Spinal cord (tissue), 9 donors: ENCODE measurements at regions not wholly inside any gene's neighbourhood (a gene's known extent, or its start where the extent isn't known, plus 50 kb on each side); places are given as distances from the start of the nearest gene placed in this dataset.

Source experiments
- DNase-seq, 6 donors: peaks; one replicate each; pipeline versions ENCODE4 v3.0.0 to v3.0.0-alpha.2; 2013 to 2015; ENCODE audit warnings: low spot score in 6 of 6, low read depth in 4 of 6
- H3K27ac ChIP-seq: one replicate; pipeline ENCODE4 v1.5.1; 2013; ENCODE audit warnings: low read depth, low read length, control low read depth
- H3K27me3 ChIP-seq: one replicate; pipeline ENCODE4 v1.6.1; 2013; ENCODE audit warnings: low read length; ENCODE audit not compliant: control insufficient read depth, insufficient read depth
- H3K36me3 ChIP-seq: one replicate; pipeline ENCODE4 v1.6.1; 2013; ENCODE audit warnings: low read length; ENCODE audit not compliant: control insufficient read depth, insufficient read depth
- H3K4me1 ChIP-seq: one replicate; pipeline ENCODE4 v1.6.1; 2013; ENCODE audit warnings: low read length; ENCODE audit not compliant: control insufficient read depth, insufficient read depth
- H3K4me3 ChIP-seq: one replicate; pipeline ENCODE4 v1.5.1; 2013; ENCODE audit warnings: low read depth, low read length, control low read depth
- H3K9me3 ChIP-seq: one replicate; pipeline ENCODE4 v1.6.1; 2013; ENCODE audit warnings: low read length; ENCODE audit not compliant: control insufficient read depth, insufficient read depth
- WGBS: methylation state at CpG from one replicate; pipeline ENCODE4 v1.1.5; 2013; ENCODE audit warnings: missing lambda C conversion rate; ENCODE audit not compliant: insufficient coverage; 5-methylcytosine and 5-hydroxymethylcytosine counted together
- donor health status: healthy.

- Histone ChIP-seq H3K36me3 (no peaks in the 10 kb centered on the region), H3K9me3 (no peaks in the 10 kb centered on the region), H3K4me3 (no peak overlapping the region), H3K27me3 (no peaks in the 10 kb centered on the region), H3K4me1 (no peaks in the 10 kb centered on the region), H3K27ac (no peak overlapping the region)
- peak in 2 of 6 donors; percentile 11 to 26 for DNase-seq
- 15% methylated on average over 2 of the region's 3 CpGs for WGBS
Measured at GRCh38 chr3:191005790-191006189, 143.3 kb upstream of the GMNC start.

GRCh38 chr3:191003742-191004141 lies 141.2 kb upstream of the GMNC start:
- no peak overlapping the region for H3K4me3 ChIP-seq
- peak in 1 of 6 donors; percentile 18 for DNase-seq
- H3K36me3 ChIP-seq: no peaks in the 10 kb centered on the region
- H3K27me3 ChIP-seq: no peaks in the 10 kb centered on the region
- no peaks in the 10 kb centered on the region for H3K4me1 ChIP-seq
- WGBS: 0% methylated on average over 1 of the region's 5 CpGs
- H3K9me3 ChIP-seq: no peaks in the 10 kb centered on the region
- no peak overlapping the region for H3K27ac ChIP-seq

GRCh38 chr3:190996181-190996775 lies 133.8 kb upstream of the GMNC start:
- peak in 4 of 6 donors; percentile 15 to 64 (median 38) for DNase-seq
- H3K4me1 ChIP-seq: no peaks in the 10 kb centered on the region
- H3K4me3 ChIP-seq: no peak overlapping the region
- no peaks in the 10 kb centered on the region for H3K36me3 ChIP-seq
- WGBS: 40% methylated on average over 1 of the region's 3 CpGs
- H3K9me3 ChIP-seq: no peaks in the 10 kb centered on the region
- no peak overlapping the region for H3K27ac ChIP-seq
- H3K27me3 ChIP-seq: no peaks in the 10 kb centered on the region

GRCh38 chr3:190995156-190995555 lies 132.7 kb upstream of the GMNC start:
- WGBS: no CpG with 5 or more reads among the region's 1 CpG

GRCh38 chr3:190990898-190991297 lies 128.4 kb upstream of the GMNC start:
- no peaks in the 10 kb centered on the region for H3K4me1 ChIP-seq
- H3K27ac ChIP-seq: no peak overlapping the region
- H3K4me3 ChIP-seq: no peak overlapping the region
- H3K36me3 ChIP-seq: no peaks in the 10 kb centered on the region
- DNase-seq: no peak
- H3K27me3 ChIP-seq: no peaks in the 10 kb centered on the region
- H3K9me3 ChIP-seq: peaks cover 3% of the 10 kb centered on the region

More at GRCh38 chr3:190995156-190995555, 132.7 kb upstream of the GMNC start:
- no peaks in the 10 kb centered on the region for H3K4me1 ChIP-seq
- no peak overlapping the region for H3K27ac ChIP-seq
- no peaks in the 10 kb centered on the region for H3K27me3 ChIP-seq
- no peak overlapping the region for H3K4me3 ChIP-seq
- H3K36me3 ChIP-seq: no peaks in the 10 kb centered on the region
- no peaks in the 10 kb centered on the region for H3K9me3 ChIP-seq
- DNase-seq: no peak

GRCh38 chr3:190989218-190989617 lies 126.7 kb upstream of the GMNC start:
- Histone ChIP-seq H3K4me3 (no peak overlapping the region), H3K9me3 (peaks cover 4% of the 10 kb centered on the region), H3K36me3 (no peaks in the 10 kb centered on the region), H3K4me1 (no peaks in the 10 kb centered on the region), H3K27me3 (no peaks in the 10 kb centered on the region), H3K27ac (no peak overlapping the region)
- WGBS: 100% methylated on average over 1 of the region's 2 CpGs
- no peak for DNase-seq

GRCh38 chr3:190988102-190988501 lies 125.6 kb upstream of the GMNC start:
- H3K9me3 ChIP-seq: peaks cover 4% of the 10 kb centered on the region
- 70% methylated on average over 1 of the region's 2 CpGs for WGBS
- no peaks in the 10 kb centered on the region for H3K36me3 ChIP-seq
- H3K27me3 ChIP-seq: no peaks in the 10 kb centered on the region
- DNase-seq: no peak
- H3K4me3 ChIP-seq: no peak overlapping the region
- H3K4me1 ChIP-seq: no peaks in the 10 kb centered on the region
- no peak overlapping the region for H3K27ac ChIP-seq

GRCh38 chr3:190984502-190985244 lies 122.2 kb upstream of the GMNC start:
- Histone ChIP-seq H3K36me3 (no peaks in the 10 kb centered on the region), H3K27me3 (no peaks in the 10 kb centered on the region), H3K4me3 (no peak overlapping the region), H3K27ac (no peak overlapping the region), H3K4me1 (no peaks in the 10 kb centered on the region), H3K9me3 (peaks cover 4% of the 10 kb centered on the region)
- no CpG with 5 or more reads among the region's 4 CpGs for WGBS
- DNase-seq: no peak

GRCh38 chr3:190983875-190984274 lies 121.4 kb upstream of the GMNC start:
- DNase-seq: no peak
- Histone ChIP-seq H3K27me3 (no peaks in the 10 kb centered on the region), H3K4me1 (no peaks in the 10 kb centered on the region), H3K27ac (no peak overlapping the region), H3K4me3 (no peak overlapping the region), H3K9me3 (peaks cover 4% of the 10 kb centered on the region), H3K36me3 (no peaks in the 10 kb centered on the region)
- no CpG with 5 or more reads among the region's 1 CpG for WGBS

GRCh38 chr3:190973771-190974170 lies 111.3 kb upstream of the GMNC start:
- Histone ChIP-seq H3K36me3 (no peaks in the 10 kb centered on the region), H3K27me3 (no peaks in the 10 kb centered on the region), H3K9me3 (no peaks in the 10 kb centered on the region), H3K4me3 (no peak overlapping the region), H3K27ac (no peak overlapping the region), H3K4me1 (no peaks in the 10 kb centered on the region)
- no CpG with 5 or more reads among the region's 3 CpGs for WGBS
- DNase-seq: peak in 1 of 6 donors; percentile 12
